HFFc6 (cell line): ENCODE measurements at regions not wholly inside any gene's neighbourhood (a gene's known extent, or its start where the extent isn't known, plus 50 kb on each side); places are given as distances from the start of the nearest gene placed in this dataset.

Source experiments
- DNase-seq: peaks from one replicate; pipeline ENCODE4 v3.0.0-alpha.2; 2018
- H3K27ac Mint-ChIP-seq: 2 replicates; pipeline ENCODE4 v1.8.0; 2020; ENCODE audit warnings: mild to moderate bottlenecking, mixed read lengths
- H3K27me3 Mint-ChIP-seq: 2 replicates; pipeline ENCODE4 v1.8.0; 2021; ENCODE audit warnings: mild to moderate bottlenecking, moderate library complexity, mixed read lengths; ENCODE audit not compliant: insufficient read depth
- H3K36me3 Mint-ChIP-seq: 2 replicates; pipeline ENCODE4 v1.8.0; 2021; ENCODE audit warnings: low read depth, mixed read lengths
- H3K4me1 Mint-ChIP-seq: 2 replicates; pipeline ENCODE4 v1.8.0; 2020; ENCODE audit warnings: low read depth, mixed read lengths
- H3K4me3 Mint-ChIP-seq: 2 replicates; pipeline ENCODE4 v1.8.0; 2020; ENCODE audit warnings: mild to moderate bottlenecking, moderate library complexity, mixed read lengths
- H3K9me3 Mint-ChIP-seq: 2 replicates; pipeline ENCODE4 v1.8.0; 2020; ENCODE audit warnings: mild to moderate bottlenecking, mixed read lengths
- CTCF ChIP-seq: fragments of 200-600 bp; sonication (generic); IDR thresholded peaks from 2 replicates; pipeline ENCODE4 v1.5.0; 2021; ENCODE audit warnings: antibody characterized with exemption, mild to moderate bottlenecking

GRCh38 chr4:180455226-180455625, 1788.0 kb upstream of the TENM3 start:
- peaks cover 39% of the 10 kb centered on the region for H3K9me3 Mint-ChIP-seq
- H3K4me3 Mint-ChIP-seq, result no peak overlapping the region
- DNase-seq, result no peak
- no peaks in the 10 kb centered on the region for H3K27me3 Mint-ChIP-seq
- H3K27ac Mint-ChIP-seq, result no peak overlapping the region
- TF ChIP-seq CTCF, result no peak
- H3K4me1 Mint-ChIP-seq, result no peaks in the 10 kb centered on the region
- H3K36me3 Mint-ChIP-seq, result no peaks in the 10 kb centered on the region

GRCh38 chr4:180456928-180457327, 1786.3 kb upstream of the TENM3 start:
- Mint-ChIP-seq H3K36me3 (no peaks in the 10 kb centered on the region), H3K9me3 (peaks cover 36% of the 10 kb centered on the region), H3K27ac (no peak overlapping the region)

DNA sequence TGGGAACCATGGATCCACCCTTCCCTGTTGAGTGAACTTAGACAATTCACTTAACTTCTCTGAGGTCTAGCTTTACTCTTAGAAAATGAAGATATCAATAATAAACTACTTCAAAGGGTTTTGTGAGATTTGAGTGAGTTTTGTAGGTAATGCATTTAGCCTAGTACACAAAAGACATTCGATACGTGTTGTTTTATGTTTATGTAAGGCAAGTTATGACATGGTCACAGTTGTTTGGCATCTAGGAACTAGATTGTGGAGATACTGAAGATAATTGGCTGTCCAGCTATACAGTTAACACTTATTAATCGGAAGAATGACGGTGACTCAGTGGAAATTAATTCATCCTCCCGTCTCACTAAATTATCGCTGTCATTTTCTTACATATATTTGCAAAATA, 1781.1 kb upstream of the TENM3 start:
- H3K36me3 Mint-ChIP-seq, result no peaks in the 10 kb centered on the region
- no peaks in the 10 kb centered on the region for H3K27me3 Mint-ChIP-seq
- no peak overlapping the region for H3K27ac Mint-ChIP-seq
- peaks cover 31% of the 10 kb centered on the region for H3K9me3 Mint-ChIP-seq
- DNase-seq, result no peak
- H3K4me3 Mint-ChIP-seq, result no peak overlapping the region
- no peak for TF ChIP-seq CTCF
- no peaks in the 10 kb centered on the region for H3K4me1 Mint-ChIP-seq

More at GRCh38 chr4:180456928-180457327, 1786.3 kb upstream of the TENM3 start:
- Mint-ChIP-seq H3K4me1 (no peaks in the 10 kb centered on the region), H3K27me3 (no peaks in the 10 kb centered on the region), H3K4me3 (no peak overlapping the region)
- no peak for DNase-seq
- TF ChIP-seq CTCF, result no peak

DNA sequence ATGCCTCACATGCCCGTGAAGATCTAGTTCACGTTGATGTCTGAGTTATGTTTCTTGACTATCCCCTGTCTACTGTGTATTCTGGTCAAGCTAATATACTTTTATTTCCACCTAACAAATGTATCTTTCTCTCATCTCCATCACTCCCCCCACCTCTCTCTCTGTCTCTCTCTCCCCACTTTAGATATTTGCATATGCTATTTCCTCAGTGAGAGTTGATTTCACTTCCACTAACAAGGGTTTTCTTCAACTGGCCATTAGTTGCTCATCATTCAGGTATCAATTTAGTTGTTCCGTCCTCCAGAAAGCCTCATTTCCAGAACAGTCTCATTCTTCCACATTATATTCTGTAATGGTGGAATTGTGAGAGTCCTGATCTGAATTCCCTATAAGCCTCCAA, 1777.8 kb upstream of the TENM3 start:
- TF ChIP-seq CTCF, result no peak
- peaks cover 29% of the 10 kb centered on the region for H3K9me3 Mint-ChIP-seq

GRCh38 chr4:180483036-180483435, 1760.2 kb upstream of the TENM3 start:
- no peak for DNase-seq

More for the DNA sequence above, 1777.8 kb upstream of the TENM3 start:
- DNase-seq, result no peak
- Mint-ChIP-seq H3K27me3 (no peaks in the 10 kb centered on the region), H3K4me3 (no peak overlapping the region), H3K36me3 (0 out of 2 replicates have a peak, but pooled peaks cover 6% of the 10 kb centered on the region), H3K4me1 (no peaks in the 10 kb centered on the region), H3K27ac (no peak overlapping the region)

More at GRCh38 chr4:180483036-180483435, 1760.2 kb upstream of the TENM3 start:
- H3K4me3 Mint-ChIP-seq, result no peak overlapping the region
- no peak overlapping the region for H3K27ac Mint-ChIP-seq
- no peaks in the 10 kb centered on the region for H3K4me1 Mint-ChIP-seq
- peaks cover 23% of the 10 kb centered on the region for H3K9me3 Mint-ChIP-seq
- no peak for TF ChIP-seq CTCF
- H3K27me3 Mint-ChIP-seq, result no peaks in the 10 kb centered on the region; the same call in 1 of the 2 replicates
- H3K36me3 Mint-ChIP-seq, result no peaks in the 10 kb centered on the region
